HUES64 (cell line): ENCODE measurements at regions not wholly inside any gene's neighbourhood (a gene's known extent, or its start where the extent isn't known, plus 50 kb on each side); places are given as distances from the start of the nearest gene placed in this dataset.

ENCODE experiments used
- H3K27ac ChIP-seq: 2 replicates; pipeline ENCODE4 v1.7.0; 2013; ENCODE audit warnings: low read depth, low read length, inconsistent platforms
- H3K27me3 ChIP-seq: 2 replicates; pipeline ENCODE4 v1.6.1; 2013; ENCODE audit warnings: mild to moderate bottlenecking, low read length; ENCODE audit not compliant: insufficient read depth
- H3K36me3 ChIP-seq: 2 replicates; pipeline ENCODE4 v1.6.1; 2013; ENCODE audit warnings: mild to moderate bottlenecking, low read length; ENCODE audit not compliant: insufficient read depth
- H3K4me1 ChIP-seq: 2 replicates; pipeline ENCODE4 v1.6.1; 2013; ENCODE audit warnings: mild to moderate bottlenecking, low read length, moderate library complexity; ENCODE audit not compliant: insufficient read depth
- H3K4me3 ChIP-seq: 2 replicates; pipeline ENCODE4 v1.5.1; 2013; ENCODE audit warnings: mild to moderate bottlenecking, low read length, moderate library complexity
- H3K9ac ChIP-seq: 2 replicates; pipeline ENCODE4 v1.6.1; 2013; ENCODE audit warnings: mild to moderate bottlenecking, low read depth, low read length
- H3K9me3 ChIP-seq: 2 replicates; pipeline ENCODE4 v1.6.1; 2013; ENCODE audit warnings: low read depth, low read length; ENCODE audit not compliant: insufficient read depth
- WGBS: fragments of 150-250, 120-280 bp; methylation state at CpG from one replicate; pipeline ENCODE4 v1.1.7; 2013; ENCODE audit warnings: missing lambda C conversion rate; 5-methylcytosine and 5-hydroxymethylcytosine counted together

- Histone ChIP-seq H3K27me3 (no peaks in the 10 kb centered on the region), H3K36me3 (no peaks in the 10 kb centered on the region), H3K9me3 (no peaks in the 10 kb centered on the region), H3K9ac (no peak overlapping the region), H3K4me3 (no peak overlapping the region), H3K4me1 (no peaks in the 10 kb centered on the region), H3K27ac (no peak overlapping the region)
- 90% methylated on average over 2 of the region's 2 CpGs for WGBS
Observed at GRCh38 chr5:148903587-148903986, 77.2 kb downstream of the ADRB2 start.

- 88% methylated on average over 1 of the region's 1 CpG for WGBS
- Histone ChIP-seq H3K27ac (no peak overlapping the region), H3K27me3 (no peaks in the 10 kb centered on the region)
Observed at GRCh38 chr5:148904440-148904839, 78.0 kb downstream of the ADRB2 start.

GRCh38 chr5:148905541-148905940, 79.1 kb downstream of the ADRB2 start:
- Histone ChIP-seq H3K27ac (no peak overlapping the region), H3K27me3 (no peaks in the 10 kb centered on the region), H3K4me1 (peaks cover 2% of the 10 kb centered on the region; the same call in 1 of the 2 replicates), H3K36me3 (no peaks in the 10 kb centered on the region), H3K4me3 (no peak overlapping the region), H3K9ac (no peak overlapping the region), H3K9me3 (no peaks in the 10 kb centered on the region)
- 92% methylated on average over 1 of the region's 1 CpG for WGBS

More at GRCh38 chr5:148904440-148904839, 78.0 kb downstream of the ADRB2 start:
- H3K4me3 ChIP-seq = no peak overlapping the region
- H3K9ac ChIP-seq = no peak overlapping the region
- H3K9me3 ChIP-seq = no peaks in the 10 kb centered on the region
- H3K4me1 ChIP-seq = no peaks in the 10 kb centered on the region
- no peaks in the 10 kb centered on the region for H3K36me3 ChIP-seq

GRCh38 chr5:148906968-148907367, 80.6 kb downstream of the ADRB2 start:
- Histone ChIP-seq H3K9ac (no peak overlapping the region), H3K36me3 (no peaks in the 10 kb centered on the region), H3K4me1 (peaks cover 3% of the 10 kb centered on the region; the same call in 1 of the 2 replicates), H3K4me3 (no peak overlapping the region), H3K27me3 (no peaks in the 10 kb centered on the region), H3K9me3 (no peaks in the 10 kb centered on the region), H3K27ac (no peak overlapping the region)
- WGBS = 95% methylated on average over 3 of the region's 3 CpGs

- peaks cover 20% of the 10 kb centered on the region; the same call in 1 of the 2 replicates for H3K4me1 ChIP-seq
- no peak overlapping the region for H3K27ac ChIP-seq
- no peaks in the 10 kb centered on the region for H3K9me3 ChIP-seq
- no peaks in the 10 kb centered on the region for H3K27me3 ChIP-seq
- H3K36me3 ChIP-seq = no peaks in the 10 kb centered on the region
- no peak overlapping the region for H3K9ac ChIP-seq
- no peak overlapping the region for H3K4me3 ChIP-seq
- WGBS = 95% methylated on average over 4 of the region's 4 CpGs
Observed at GRCh38 chr5:148909040-148909439, 82.6 kb downstream of the ADRB2 start.

GRCh38 chr5:148909766-148910165, 83.4 kb downstream of the ADRB2 start:
- Histone ChIP-seq H3K9ac (no peak overlapping the region), H3K4me3 (no peak overlapping the region), H3K36me3 (no peaks in the 10 kb centered on the region), H3K27ac (no peak overlapping the region), H3K4me1 (peaks cover 20% of the 10 kb centered on the region; the same call in 1 of the 2 replicates), H3K27me3 (no peaks in the 10 kb centered on the region), H3K9me3 (no peaks in the 10 kb centered on the region)
- 98% methylated on average over 1 of the region's 1 CpG for WGBS

- Histone ChIP-seq H3K9ac (no peak overlapping the region), H3K9me3 (no peaks in the 10 kb centered on the region), H3K4me1 (peaks cover 20% of the 10 kb centered on the region; the same call in 1 of the 2 replicates), H3K36me3 (no peaks in the 10 kb centered on the region), H3K4me3 (no peak overlapping the region), H3K27me3 (no peaks in the 10 kb centered on the region), H3K27ac (no peak overlapping the region)
- WGBS = 94% methylated on average over 4 of the region's 4 CpGs
Observed at GRCh38 chr5:148910216-148910615, 83.8 kb downstream of the ADRB2 start.

GRCh38 chr5:148910686-148911361, 84.4 kb downstream of the ADRB2 start:
- 83% methylated on average over 8 of the region's 8 CpGs for WGBS
- Histone ChIP-seq H3K27me3 (no peaks in the 10 kb centered on the region), H3K9ac (no peak overlapping the region), H3K36me3 (no peaks in the 10 kb centered on the region), H3K4me1 (peaks cover 20% of the 10 kb centered on the region; the same call in 1 of the 2 replicates), H3K27ac (no peak overlapping the region), H3K4me3 (no peak overlapping the region), H3K9me3 (no peaks in the 10 kb centered on the region)

- Histone ChIP-seq H3K4me1 (peaks cover 20% of the 10 kb centered on the region; the same call in 1 of the 2 replicates), H3K4me3 (no peak overlapping the region)
- WGBS = 94% methylated on average over 2 of the region's 2 CpGs
Observed at GRCh38 chr5:148911386-148911785, 85.0 kb downstream of the ADRB2 start.

GRCh38 chr5:148912146-148912545, 85.7 kb downstream of the ADRB2 start:
- Histone ChIP-seq H3K4me3 (no peak overlapping the region), H3K4me1 (peaks cover 20% of the 10 kb centered on the region; the same call in 1 of the 2 replicates), H3K27ac (peak overlapping the region; percentile 81), H3K36me3 (no peaks in the 10 kb centered on the region), H3K9me3 (no peaks in the 10 kb centered on the region), H3K9ac (no peak overlapping the region), H3K27me3 (no peaks in the 10 kb centered on the region)
- WGBS = 100% methylated on average over 1 of the region's 1 CpG

More at GRCh38 chr5:148911386-148911785, 85.0 kb downstream of the ADRB2 start:
- no peaks in the 10 kb centered on the region for H3K36me3 ChIP-seq
- no peak overlapping the region for H3K9ac ChIP-seq
- H3K9me3 ChIP-seq = no peaks in the 10 kb centered on the region
- no peaks in the 10 kb centered on the region for H3K27me3 ChIP-seq
- no peak overlapping the region for H3K27ac ChIP-seq

GRCh38 chr5:148912714-148913398, 86.4 kb downstream of the ADRB2 start:
- Histone ChIP-seq H3K27ac (peak overlapping the region; percentile 81), H3K9me3 (no peaks in the 10 kb centered on the region), H3K4me3 (no peak overlapping the region), H3K36me3 (no peaks in the 10 kb centered on the region), H3K27me3 (no peaks in the 10 kb centered on the region), H3K4me1 (peaks cover 20% of the 10 kb centered on the region; the same call in 1 of the 2 replicates), H3K9ac (peak overlapping the region; percentile 46; the same call in 1 of the 2 replicates)
- WGBS = 27% methylated on average over 9 of the region's 9 CpGs
